Keratinocyte (primary cell): ENCODE measurements at regions not wholly inside any gene's neighbourhood (a gene's known extent, or its start where the extent isn't known, plus 50 kb on each side); places are given as distances from the start of the nearest gene placed in this dataset.

ENCODE experiments used
- DNase-seq: peaks from one replicate; pipeline ENCODE4 v3.0.0-alpha.2; 2011; ENCODE audit warnings: low read depth, missing footprints, low spot score
- FAIRE-seq: peaks from 2 replicates; lab custom pipeline; 2011; peaks lifted over from hg19 to GRCh38; lab: Jason Lieb, UNC
- H2AFZ ChIP-seq: 2 replicates; pipeline ENCODE4 v1.6.0; 2012; ENCODE audit warnings: low read length, control low read depth, inconsistent platforms; ENCODE audit not compliant: control insufficient read depth
- H3K27ac ChIP-seq: 2 replicates; pipeline ENCODE4 v1.5.1; 2011; ENCODE audit warnings: low read length; ENCODE audit not compliant: control insufficient read depth, insufficient read depth
- H3K27me3 ChIP-seq: 3 replicates; pipeline ENCODE4 v1.6.0; 2011; ENCODE audit warnings: low read length; ENCODE audit not compliant: control insufficient read depth, insufficient read depth; ENCODE audit errors: extremely low read depth
- H3K36me3 ChIP-seq, 2 experiments: 2 replicates in 1 of 2; 3 replicates in 1 of 2; pipeline ENCODE4 v1.5.1; 2011; ENCODE audit warnings: low read length in 2 of 2, mild to moderate bottlenecking in 1 of 2; ENCODE audit not compliant: control insufficient read depth in 2 of 2, insufficient read depth in 2 of 2; ENCODE audit errors: extremely low read depth in 1 of 2
- H3K4me1 ChIP-seq: 3 replicates; pipeline ENCODE4 v1.5.1; 2011; ENCODE audit warnings: low read length; ENCODE audit not compliant: control insufficient read depth, insufficient read depth; ENCODE audit errors: extremely low read depth
- H3K4me2 ChIP-seq: 3 replicates; pipeline ENCODE4 v1.6.0; 2011; ENCODE audit warnings: low read depth, low read length; ENCODE audit not compliant: control insufficient read depth, insufficient read depth; ENCODE audit errors: extremely low read depth
- H3K4me3 ChIP-seq, 3 experiments: fragments of 200-600 bp in 1 of 3; sonication (generic) in 1 of 3; 2 replicates in 2 of 3; 3 replicates in 1 of 3; pipeline ENCODE4 v1.5.1; 2011 to 2016; ENCODE audit warnings: low read length in 3 of 3, mild to moderate bottlenecking in 3 of 3, control low read depth in 2 of 3, inconsistent platforms in 1 of 3, low read depth in 1 of 3, mixed read lengths in 1 of 3, mixed run types in 1 of 3, moderate library complexity in 1 of 3; ENCODE audit not compliant: control insufficient read depth in 2 of 3, insufficient read depth in 2 of 3; ENCODE audit errors: extremely low read depth in 1 of 3
- H3K79me2 ChIP-seq: 2 replicates; pipeline ENCODE4 v1.6.0; 2012; ENCODE audit warnings: low read length; ENCODE audit not compliant: control insufficient read depth, insufficient read depth
- H3K9ac ChIP-seq: 3 replicates; pipeline ENCODE4 v1.6.0; 2011; ENCODE audit warnings: low read length; ENCODE audit not compliant: control insufficient read depth, insufficient read depth; ENCODE audit errors: extremely low read depth
- H3K9me1 ChIP-seq: 3 replicates; pipeline ENCODE4 v1.6.0; 2011; ENCODE audit warnings: low read length; ENCODE audit not compliant: control insufficient read depth, insufficient read depth; ENCODE audit errors: extremely low read depth
- H3K9me3 ChIP-seq: 2 replicates; pipeline ENCODE4 v1.5.1; 2012; ENCODE audit warnings: low read depth, low read length; ENCODE audit not compliant: control insufficient read depth
- H4K20me1 ChIP-seq: 3 replicates; pipeline ENCODE4 v1.6.0; 2011; ENCODE audit warnings: low read length; ENCODE audit not compliant: control insufficient read depth, insufficient read depth; ENCODE audit errors: extremely low read depth
- CTCF ChIP-seq, 3 experiments: IDR thresholded peaks in 1 of 3; conservative IDR thresholded peaks in 1 of 3; optimal IDR thresholded peaks in 1 of 3; 2 replicates in 2 of 3; 3 replicates in 1 of 3; pipeline versions ENCODE3 to v1.5.1; 2011; ENCODE audit warnings: low read length in 3 of 3, mild to moderate bottlenecking in 3 of 3, moderate library complexity in 2 of 3, control low read depth in 1 of 3, inconsistent platforms in 1 of 3; ENCODE audit not compliant: insufficient read depth in 2 of 3; ENCODE audit errors: extremely low read depth in 1 of 3
- EZH2 ChIP-seq: IDR thresholded peaks from one replicate; pipeline ENCODE4 v1.6.1; 2012; ENCODE audit warnings: inconsistent platforms, mild to moderate bottlenecking, low read length, moderate library complexity
- dilution Hi-C: fragments of 300-500 bp; cut with MboI; formaldehyde crosslinking; loops from one replicate; pipeline ENCODE4 v1.7.0; 2020; ENCODE audit warnings: low sequenced_read_pairs; ENCODE audit not compliant: extremely low pct_ligation_motif_present

- Histone ChIP-seq H3K36me3 (no peaks in the 10 kb centered on the region), H3K4me3 (no peak overlapping the region), H4K20me1 (no peaks in the 10 kb centered on the region), H3K4me1 (no peaks in the 10 kb centered on the region), H3K9me1 (no peaks in the 10 kb centered on the region), H3K27ac (no peak overlapping the region), H3K27me3 (no peaks in the 10 kb centered on the region), H3K9me3 (no peaks in the 10 kb centered on the region), H3K4me2 (no peak overlapping the region), H2AFZ (no peak overlapping the region), H3K79me2 (no peaks in the 10 kb centered on the region), H3K9ac (no peak overlapping the region)
- DNase-seq (no peak), FAIRE-seq (no peak)
- dilution Hi-C loops = no loop called here
- TF ChIP-seq CTCF (optimal IDR thresholded peaks at IDR 0.05 in 1 of 3, IDR thresholded peaks at IDR 0.05 in 1 of 3, conservative IDR thresholded peaks at IDR 0.05 in 1 of 3; ENCODE audit: extremely low read depth in 1 of 3, insufficient read depth in 2 of 3, low read length in 3 of 3) (no peak), EZH2 (no peak)
Measured at GRCh38 chr5:89044674-89045200, 161.8 kb upstream of the MEF2C start.

GRCh38 chr5:89043676-89044075 lies 160.7 kb upstream of the MEF2C start:
- no peak for TF ChIP-seq EZH2
- TF ChIP-seq CTCF (optimal IDR thresholded peaks at IDR 0.05 in 1 of 3, IDR thresholded peaks at IDR 0.05 in 1 of 3, conservative IDR thresholded peaks at IDR 0.05 in 1 of 3; ENCODE audit: extremely low read depth in 1 of 3, insufficient read depth in 2 of 3, low read length in 3 of 3) = no peak
- Histone ChIP-seq H3K9me3 (no peaks in the 10 kb centered on the region), H3K36me3 (no peaks in the 10 kb centered on the region), H3K79me2 (no peaks in the 10 kb centered on the region), H3K4me1 (no peaks in the 10 kb centered on the region), H3K27ac (no peak overlapping the region), H3K9me1 (no peaks in the 10 kb centered on the region), H4K20me1 (no peaks in the 10 kb centered on the region), H3K4me3 (no peak overlapping the region), H3K9ac (no peak overlapping the region), H3K4me2 (no peak overlapping the region), H3K27me3 (no peaks in the 10 kb centered on the region), H2AFZ (no peak overlapping the region)
- FAIRE-seq (no peak), DNase-seq (no peak)
- dilution Hi-C loops = no loop called here
